Breast epithelium (tissue), 4 donors: ENCODE measurements at regions not wholly inside any gene's neighbourhood (a gene's known extent, or its start where the extent isn't known, plus 50 kb on each side); places are given as distances from the start of the nearest gene placed in this dataset.
"Not testable (repeated sequence)": the region's sequence is repeated elsewhere in the genome, so short reads cannot be mapped to it uniquely, and the experiment has no call there.

Experiments
- DNase-seq, 2 donors: peaks; one replicate each; pipeline ENCODE4 v3.0.0-alpha.2; 2019; ENCODE audit warnings: low spot score in 2 of 2
- H3K27ac ChIP-seq, 2 donors: fragments of 200-600 bp; sonication (generic) in 1 of 2; one replicate each; pipeline ENCODE4 v1.5.1; 2016 to 2019; ENCODE audit warnings: mild to moderate bottlenecking in 1 of 2
- H3K27me3 ChIP-seq, 2 donors: fragments of 200-600 bp; sonication (generic) in 1 of 2; one replicate each; pipeline versions ENCODE4 v1.5.1 to v1.6.0; 2017 to 2019; ENCODE audit warnings: control low read depth in 1 of 2, mild to moderate bottlenecking in 1 of 2
- H3K36me3 ChIP-seq: fragments of 200-600 bp; one replicate; pipeline ENCODE4 v1.5.1; 2019
- H3K4me1 ChIP-seq, 2 donors: fragments of 200-600 bp; sonication (generic); one replicate each; pipeline ENCODE4 v1.5.1; 2016 to 2019; ENCODE audit warnings: control low read depth in 1 of 2
- H3K4me3 ChIP-seq, 3 donors: fragments of 200-600 bp; sonication (generic); 1 replicate in 2 of 3; 2 replicates in 1 of 3; pipeline ENCODE4 v1.5.1; 2016 to 2019; ENCODE audit warnings: mild to moderate bottlenecking in 3 of 3, moderate library complexity in 2 of 3
- H3K9me3 ChIP-seq, 2 donors: fragments of 200-600 bp; sonication (generic) in 1 of 2; one replicate each; pipeline ENCODE4 v1.5.1; 2016 to 2019; ENCODE audit warnings: control low read depth in 1 of 2
- CTCF ChIP-seq, 3 donors: fragments of 450-650 bp; IDR thresholded peaks; one replicate each; pipeline ENCODE4 v1.5.1; 2016 to 2017; ENCODE audit warnings: antibody characterized with exemption in 3 of 3, mild to moderate bottlenecking in 3 of 3, moderate library complexity in 3 of 3
- POLR2A ChIP-seq: fragments of 450-650 bp; IDR thresholded peaks from one replicate; pipeline ENCODE4 v1.6.1; 2016; ENCODE audit warnings: antibody characterized with exemption, mild to moderate bottlenecking, moderate library complexity
- POLR2AphosphoS5 ChIP-seq, 3 donors: sonication (generic); formaldehyde crosslinking; IDR thresholded peaks; one replicate each; pipeline ENCODE4 v1.6.1; 2017; ENCODE audit warnings: antibody characterized with exemption in 3 of 3
- intact Hi-C: fragments of 100-400 bp; cut with DNase I; formaldehyde crosslinking; loops from one replicate; pipeline ENCODE4 v1.15.1; 2023; ENCODE audit warnings: low total_unique reads

GRCh38 chr4:146107587-146108240, 67.8 kb upstream of the LSM6 start:
- TF ChIP-seq POLR2AphosphoS5 (IDR thresholded peaks at IDR 0.05) (no peak), POLR2A (no peak), CTCF (IDR thresholded peaks at IDR 0.05) (no peak)

GRCh38 chr4:146105464-146105863, 70.1 kb upstream of the LSM6 start:
- TF ChIP-seq POLR2A, result no peak
- TF ChIP-seq POLR2AphosphoS5 (IDR thresholded peaks at IDR 0.05), result no peak
- no peak for TF ChIP-seq CTCF (IDR thresholded peaks at IDR 0.05)
- no peaks in the 10 kb centered on the region for H3K9me3 ChIP-seq
- no peaks in the 10 kb centered on the region for H3K36me3 ChIP-seq
- H3K27me3 ChIP-seq, result no peaks in the 10 kb centered on the region
- intact Hi-C loops, result no loop called here
- peak overlapping the region in 1 of 2 donors; percentile 3 for H3K27ac ChIP-seq
- H3K4me3 ChIP-seq, result no peak overlapping the region
- DNase-seq, result no peak
- no peaks in the 10 kb centered on the region for H3K4me1 ChIP-seq

More at GRCh38 chr4:146107587-146108240, 67.8 kb upstream of the LSM6 start:
- no peak for DNase-seq
- no peaks in the 10 kb centered on the region for H3K27me3 ChIP-seq
- no peaks in the 10 kb centered on the region for H3K4me1 ChIP-seq
- H3K36me3 ChIP-seq, result no peaks in the 10 kb centered on the region
- intact Hi-C loops, result no loop called here
- no peak overlapping the region for H3K4me3 ChIP-seq
- H3K27ac ChIP-seq, result no peak overlapping the region
- no peaks in the 10 kb centered on the region for H3K9me3 ChIP-seq

- no peak overlapping the region for H3K27ac ChIP-seq
- intact Hi-C loops, result no loop called here
- no peaks in the 10 kb centered on the region for H3K4me1 ChIP-seq
- DNase-seq, result no peak
- H3K36me3 ChIP-seq, result no peaks in the 10 kb centered on the region
- H3K4me3 ChIP-seq, result no peak overlapping the region
- H3K9me3 ChIP-seq, result no peaks in the 10 kb centered on the region
- TF ChIP-seq POLR2A (no peak), CTCF (IDR thresholded peaks at IDR 0.05) (no peak), POLR2AphosphoS5 (IDR thresholded peaks at IDR 0.05) (no peak)
- no peaks in the 10 kb centered on the region for H3K27me3 ChIP-seq
Observed at GRCh38 chr4:146104541-146104940, 71.0 kb upstream of the LSM6 start.

- H3K9me3 ChIP-seq, H3K4me3 ChIP-seq, H3K27me3 ChIP-seq, H3K36me3 ChIP-seq, H3K4me1 ChIP-seq, intact Hi-C loops, DNase-seq, H3K27ac ChIP-seq: not testable (repeated sequence)
Observed at GRCh38 chr4:146104052-146104451, 71.5 kb upstream of the LSM6 start.

GRCh38 chr4:146099585-146099984, 75.9 kb upstream of the LSM6 start:
- DNase-seq, result no peak
- intact Hi-C loops, result no loop called here
- no peak overlapping the region for H3K27ac ChIP-seq
- no peaks in the 10 kb centered on the region for H3K9me3 ChIP-seq
- no peaks in the 10 kb centered on the region for H3K27me3 ChIP-seq
- H3K4me1 ChIP-seq, result no peaks in the 10 kb centered on the region
- no peaks in the 10 kb centered on the region for H3K36me3 ChIP-seq
- TF ChIP-seq POLR2A (no peak), POLR2AphosphoS5 (IDR thresholded peaks at IDR 0.05) (no peak), CTCF (IDR thresholded peaks at IDR 0.05) (no peak)
- no peak overlapping the region for H3K4me3 ChIP-seq

- H3K27ac ChIP-seq, result no peak overlapping the region
- H3K27me3 ChIP-seq, result no peaks in the 10 kb centered on the region
- no peaks in the 10 kb centered on the region for H3K36me3 ChIP-seq
- no peak for DNase-seq
- intact Hi-C loops, result no loop called here
- H3K9me3 ChIP-seq, result no peaks in the 10 kb centered on the region
- no peaks in the 10 kb centered on the region for H3K4me1 ChIP-seq
- H3K4me3 ChIP-seq, result no peak overlapping the region
- TF ChIP-seq POLR2AphosphoS5 (IDR thresholded peaks at IDR 0.05) (no peak), CTCF (IDR thresholded peaks at IDR 0.05) (no peak), POLR2A (no peak)
Observed at GRCh38 chr4:146098978-146099377, 76.5 kb upstream of the LSM6 start.
